Endothelial cell of umbilical vein (primary cell): ENCODE measurements at regions not wholly inside any gene's neighbourhood (a gene's known extent, or its start where the extent isn't known, plus 50 kb on each side); places are given as distances from the start of the nearest gene placed in this dataset.

ENCODE experiments used
- CTCF ChIP-seq, 2 donors: IDR thresholded peaks; 1 replicate in 1 of 2; 2 replicates in 1 of 2; pipeline ENCODE4 v1.5.1; 2011; ENCODE audit warnings: low read length in 2 of 2, mild to moderate bottlenecking in 2 of 2, moderate library complexity in 2 of 2, control low read depth in 1 of 2, inconsistent platforms in 1 of 2, low read depth in 1 of 2; ENCODE audit not compliant: insufficient read depth in 1 of 2; ENCODE audit errors: extremely low read depth in 1 of 2
- EZH2 ChIP-seq: IDR thresholded peaks from 2 replicates; pipeline ENCODE4 v1.6.1; 2012; ENCODE audit warnings: borderline replicate concordance, low read depth, mild to moderate bottlenecking, moderate library complexity, low read length, inconsistent platforms; ENCODE audit not compliant: severe bottlenecking
- JUN ChIP-seq: IDR thresholded peaks from 2 replicates; pipeline ENCODE4 v1.6.1; 2011; ENCODE audit warnings: borderline replicate concordance, low read depth; ENCODE audit not compliant: insufficient read length, insufficient read depth
- MAX ChIP-seq: IDR thresholded peaks from 2 replicates; pipeline ENCODE4 v1.6.1; 2011; ENCODE audit not compliant: insufficient read depth, insufficient read length
- MYC ChIP-seq: IDR thresholded peaks from one replicate; pipeline ENCODE4 v1.6.1; 2011; ENCODE audit warnings: mild to moderate bottlenecking, low read depth, low read length
- POLR2A ChIP-seq: IDR thresholded peaks from 2 replicates; pipeline ENCODE4 v1.6.1; 2012; ENCODE audit warnings: low read depth, mild to moderate bottlenecking, control low read depth, low read length
- POLR2AphosphoS5 ChIP-seq: IDR thresholded peaks from 2 replicates; pipeline ENCODE4 v1.6.1; 2012; ENCODE audit warnings: low read depth, mild to moderate bottlenecking, control low read depth, low read length, moderate library complexity; ENCODE audit not compliant: insufficient read depth

DNA sequence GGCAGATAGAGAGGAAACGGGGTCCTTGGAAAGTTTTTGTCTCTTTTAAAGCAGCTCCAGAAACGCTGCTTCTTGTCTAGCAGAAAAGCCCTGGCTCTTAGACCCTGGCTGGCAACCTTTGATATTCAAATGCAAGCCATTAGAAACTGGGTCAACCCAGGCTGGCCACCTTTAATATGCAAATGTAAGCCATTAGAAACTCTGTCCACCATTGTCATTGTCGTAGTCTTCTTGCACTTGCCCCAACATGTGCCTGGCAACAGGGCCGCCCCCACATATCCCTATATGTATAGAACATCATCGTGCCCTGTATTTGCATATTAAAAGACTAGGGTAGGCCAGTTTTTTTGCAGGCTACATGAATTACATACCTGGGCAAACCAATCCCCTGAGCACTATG is 621.3 kb upstream of the DPP6 start:
- no peak for TF ChIP-seq CTCF (IDR thresholded peaks at IDR 0.05; ENCODE audit: extremely low read depth in 1 of 2, insufficient read depth in 1 of 2, low read depth in 1 of 2, low read length in 2 of 2)
- no peak for TF ChIP-seq MAX
- no peak for TF ChIP-seq POLR2AphosphoS5
- no peak for TF ChIP-seq POLR2A
- no peak for TF ChIP-seq EZH2
- no peak for TF ChIP-seq MYC
- no peak for TF ChIP-seq JUN
